HL-60 (cell line): ENCODE measurements at regions not wholly inside any gene's neighbourhood (a gene's known extent, or its start where the extent isn't known, plus 50 kb on each side); places are given as distances from the start of the nearest gene placed in this dataset.

Source experiments
- GABPA ChIP-seq: IDR thresholded peaks from 2 replicates; pipeline ENCODE4 v1.6.1; 2012; ENCODE audit warnings: low read depth
- POLR2AphosphoS5 ChIP-seq: IDR thresholded peaks from 2 replicates; pipeline ENCODE4 v1.6.1; 2012; ENCODE audit warnings: low read depth
- TF ChIP-seq, protein P1 (sequence below): IDR thresholded peaks from 2 replicates; pipeline ENCODE4 v1.6.1; 2012; ENCODE audit warnings: low read depth; ENCODE audit not compliant: insufficient replicate concordance
- TF ChIP-seq, protein P2 (sequence below): IDR thresholded peaks from one replicate; pipeline ENCODE4 v1.5.1; 2011; ENCODE audit warnings: low read length, control low read depth, inconsistent platforms; ENCODE audit not compliant: insufficient read depth

DNA sequence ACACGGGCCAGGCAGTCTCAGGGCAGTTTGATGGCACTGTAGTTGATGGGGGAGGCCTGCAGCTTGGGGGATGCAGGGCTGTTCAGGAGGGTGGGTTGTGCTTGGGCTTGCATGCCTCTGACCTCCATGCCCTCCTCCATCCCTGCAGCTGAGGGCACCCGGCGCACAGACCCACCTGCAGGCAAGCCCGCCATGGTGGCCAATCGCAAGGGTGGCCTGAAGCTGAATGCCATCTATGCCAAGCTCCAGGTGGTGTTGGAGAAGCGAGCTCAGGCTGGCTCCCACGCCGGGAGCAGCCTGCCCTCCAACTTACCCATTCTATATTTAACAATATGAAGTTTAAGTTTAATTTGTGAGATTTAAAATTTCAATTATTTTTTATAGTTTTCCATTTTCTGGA, 228.7 kb upstream of the DPH6 start:
- TF ChIP-seq, protein P1, sequence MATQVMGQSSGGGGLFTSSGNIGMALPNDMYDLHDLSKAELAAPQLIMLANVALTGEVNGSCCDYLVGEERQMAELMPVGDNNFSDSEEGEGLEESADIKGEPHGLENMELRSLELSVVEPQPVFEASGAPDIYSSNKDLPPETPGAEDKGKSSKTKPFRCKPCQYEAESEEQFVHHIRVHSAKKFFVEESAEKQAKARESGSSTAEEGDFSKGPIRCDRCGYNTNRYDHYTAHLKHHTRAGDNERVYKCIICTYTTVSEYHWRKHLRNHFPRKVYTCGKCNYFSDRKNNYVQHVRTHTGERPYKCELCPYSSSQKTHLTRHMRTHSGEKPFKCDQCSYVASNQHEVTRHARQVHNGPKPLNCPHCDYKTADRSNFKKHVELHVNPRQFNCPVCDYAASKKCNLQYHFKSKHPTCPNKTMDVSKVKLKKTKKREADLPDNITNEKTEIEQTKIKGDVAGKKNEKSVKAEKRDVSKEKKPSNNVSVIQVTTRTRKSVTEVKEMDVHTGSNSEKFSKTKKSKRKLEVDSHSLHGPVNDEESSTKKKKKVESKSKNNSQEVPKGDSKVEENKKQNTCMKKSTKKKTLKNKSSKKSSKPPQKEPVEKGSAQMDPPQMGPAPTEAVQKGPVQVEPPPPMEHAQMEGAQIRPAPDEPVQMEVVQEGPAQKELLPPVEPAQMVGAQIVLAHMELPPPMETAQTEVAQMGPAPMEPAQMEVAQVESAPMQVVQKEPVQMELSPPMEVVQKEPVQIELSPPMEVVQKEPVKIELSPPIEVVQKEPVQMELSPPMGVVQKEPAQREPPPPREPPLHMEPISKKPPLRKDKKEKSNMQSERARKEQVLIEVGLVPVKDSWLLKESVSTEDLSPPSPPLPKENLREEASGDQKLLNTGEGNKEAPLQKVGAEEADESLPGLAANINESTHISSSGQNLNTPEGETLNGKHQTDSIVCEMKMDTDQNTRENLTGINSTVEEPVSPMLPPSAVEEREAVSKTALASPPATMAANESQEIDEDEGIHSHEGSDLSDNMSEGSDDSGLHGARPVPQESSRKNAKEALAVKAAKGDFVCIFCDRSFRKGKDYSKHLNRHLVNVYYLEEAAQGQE: no peak
- TF ChIP-seq, protein P2, sequence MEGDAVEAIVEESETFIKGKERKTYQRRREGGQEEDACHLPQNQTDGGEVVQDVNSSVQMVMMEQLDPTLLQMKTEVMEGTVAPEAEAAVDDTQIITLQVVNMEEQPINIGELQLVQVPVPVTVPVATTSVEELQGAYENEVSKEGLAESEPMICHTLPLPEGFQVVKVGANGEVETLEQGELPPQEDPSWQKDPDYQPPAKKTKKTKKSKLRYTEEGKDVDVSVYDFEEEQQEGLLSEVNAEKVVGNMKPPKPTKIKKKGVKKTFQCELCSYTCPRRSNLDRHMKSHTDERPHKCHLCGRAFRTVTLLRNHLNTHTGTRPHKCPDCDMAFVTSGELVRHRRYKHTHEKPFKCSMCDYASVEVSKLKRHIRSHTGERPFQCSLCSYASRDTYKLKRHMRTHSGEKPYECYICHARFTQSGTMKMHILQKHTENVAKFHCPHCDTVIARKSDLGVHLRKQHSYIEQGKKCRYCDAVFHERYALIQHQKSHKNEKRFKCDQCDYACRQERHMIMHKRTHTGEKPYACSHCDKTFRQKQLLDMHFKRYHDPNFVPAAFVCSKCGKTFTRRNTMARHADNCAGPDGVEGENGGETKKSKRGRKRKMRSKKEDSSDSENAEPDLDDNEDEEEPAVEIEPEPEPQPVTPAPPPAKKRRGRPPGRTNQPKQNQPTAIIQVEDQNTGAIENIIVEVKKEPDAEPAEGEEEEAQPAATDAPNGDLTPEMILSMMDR: no peak
- no peak for TF ChIP-seq POLR2AphosphoS5
- TF ChIP-seq GABPA: no peak
